Heart left ventricle (tissue), 13 donors: ENCODE measurements at regions not wholly inside any gene's neighbourhood (a gene's known extent, or its start where the extent isn't known, plus 50 kb on each side); places are given as distances from the start of the nearest gene placed in this dataset.

Source experiments
- CTCF ChIP-seq, 12 donors: fragments of 200-600 bp; sonication (generic) in 4 of 12; IDR thresholded peaks; one replicate each; pipeline versions ENCODE4 v1.5.0 to v1.8.0; 2018 to 2022; ENCODE audit warnings: antibody characterized with exemption in 12 of 12, mild to moderate bottlenecking in 5 of 12
- POLR2A ChIP-seq, 2 donors: fragments of 450-650 bp; IDR thresholded peaks; one replicate each; pipeline ENCODE4 v1.6.1; 2017; ENCODE audit warnings: antibody characterized with exemption in 2 of 2, mild to moderate bottlenecking in 2 of 2, moderate library complexity in 2 of 2
- donor health status: ischemic (EF 13 %, LVEDD 7.1; RV severe dilation, severe dysfunction).
- donor health status: DM: no; HTN: yes; CAD: no.
- donor health status: DM: no; HTN: no; CAD: no.
- donor health status: ischemic (EF 25% LVEDD 6.9; RV normal size, moderate dysfunction).
- donor health status: ischemic (EF 25% LVEDD 5.7; RV mildly dilated, moderate dysfunction).
- donor health status: ischemic (EF 35%, LVEDD 5.7; RV mildly dilated, moderate dysfunction).
- donor health status: nonischemic (EF 11% LVEDD 7.7; RV severe dilation, severe dysfunction).
- donor health status: DM: yes; HTN: yes; CAD: no.
- donor health status: PGD.
- donor health status: ischemic (EF 29% LVEDD 5.4; RV normal size, mild dysfunction).
- donor health status: nonischemic (EF 23%, LVEDD 6.1; RV moderate dilation, normal function).

GRCh38 chr1:232388363-232388762 is 241.6 kb downstream of the SIPA1L2 start:
- no peak for TF ChIP-seq CTCF (IDR thresholded peaks at IDR 0.05)
- TF ChIP-seq POLR2A (IDR thresholded peaks at IDR 0.05) = no peak
